ENCODE measurements at regions not wholly inside any gene's neighbourhood (a gene's known extent, or its start where the extent isn't known, plus 50 kb on each side); places are given as distances from the start of the nearest gene placed in this dataset.
"Not testable (repeated sequence)": the region's sequence is repeated elsewhere in the genome, so short reads cannot be mapped to it uniquely, and the experiment has no call there.

- TF ChIP-seq ZNF274 (IDR thresholded peaks at IDR 0.05; ENCODE audit: low read depth, low read length), result no peak
- no peak overlapping the region for H3K4me3 ChIP-seq (ENCODE audit: low read length)
Observed at GRCh38 chr7:68218461-68218860, 1221.8 kb downstream of the TYW1 start.

- no peak for TF ChIP-seq ZNF274 (IDR thresholded peaks at IDR 0.05; ENCODE audit: low read depth, low read length)
- H3K4me3 ChIP-seq (ENCODE audit: low read length), result no peak overlapping the region
Observed at GRCh38 chr7:68222311-68222710, 1225.7 kb downstream of the TYW1 start.

GRCh38 chr7:68224041-68224741 is 1227.6 kb downstream of the TYW1 start:
- TF ChIP-seq ZNF274 (IDR thresholded peaks at IDR 0.05; ENCODE audit: low read depth, low read length), result no peak
- no peak overlapping the region for H3K4me3 ChIP-seq (ENCODE audit: low read length)

- H3K4me3 ChIP-seq (ENCODE audit: low read length), result not testable (repeated sequence)
Observed at GRCh38 chr7:68231011-68231410, 1234.4 kb downstream of the TYW1 start.

- TF ChIP-seq ZNF274 (IDR thresholded peaks at IDR 0.05; ENCODE audit: low read depth, low read length), result no peak
- no peak overlapping the region for H3K4me3 ChIP-seq (ENCODE audit: low read length)
Observed at GRCh38 chr7:68235937-68236336, 1239.3 kb downstream of the TYW1 start.

- no peak for TF ChIP-seq ZNF274 (IDR thresholded peaks at IDR 0.05; ENCODE audit: low read depth, low read length)
- no peak overlapping the region for H3K4me3 ChIP-seq (ENCODE audit: low read length)
Observed at GRCh38 chr7:68238204-68238805, 1241.7 kb downstream of the TYW1 start.

- H3K4me3 ChIP-seq (ENCODE audit: low read length), result no peak overlapping the region
- TF ChIP-seq ZNF274 (IDR thresholded peaks at IDR 0.05; ENCODE audit: low read depth, low read length), result no peak
Observed at GRCh38 chr7:68243128-68243527, 1246.5 kb downstream of the TYW1 start.

- TF ChIP-seq ZNF274 (IDR thresholded peaks at IDR 0.05; ENCODE audit: low read depth, low read length), result no peak
- no peak overlapping the region for H3K4me3 ChIP-seq (ENCODE audit: low read length)
Observed at GRCh38 chr7:68244389-68244788, 1247.8 kb downstream of the TYW1 start.

GRCh38 chr7:68245688-68246087 is 1249.1 kb downstream of the TYW1 start:
- no peak for TF ChIP-seq ZNF274 (IDR thresholded peaks at IDR 0.05; ENCODE audit: low read depth, low read length)

GRCh38 chr7:68246189-68246633 is 1249.6 kb downstream of the TYW1 start:
- TF ChIP-seq ZNF274 (IDR thresholded peaks at IDR 0.05; ENCODE audit: low read depth, low read length), result no peak

More at GRCh38 chr7:68245688-68246087, 1249.1 kb downstream of the TYW1 start:
- H3K4me3 ChIP-seq (ENCODE audit: low read length), result no peak overlapping the region

GRCh38 chr7:68247126-68247525 is 1250.5 kb downstream of the TYW1 start:
- TF ChIP-seq ZNF274 (IDR thresholded peaks at IDR 0.05; ENCODE audit: low read depth, low read length), result no peak
- no peak overlapping the region for H3K4me3 ChIP-seq (ENCODE audit: low read length)

More at GRCh38 chr7:68246189-68246633, 1249.6 kb downstream of the TYW1 start:
- H3K4me3 ChIP-seq (ENCODE audit: low read length), result no peak overlapping the region

GRCh38 chr7:68247571-68247970 is 1250.9 kb downstream of the TYW1 start:
- H3K4me3 ChIP-seq (ENCODE audit: low read length), result no peak overlapping the region
- no peak for TF ChIP-seq ZNF274 (IDR thresholded peaks at IDR 0.05; ENCODE audit: low read depth, low read length)

GRCh38 chr7:68248973-68249372 is 1252.3 kb downstream of the TYW1 start:
- no peak for TF ChIP-seq ZNF274 (IDR thresholded peaks at IDR 0.05; ENCODE audit: low read depth, low read length)
- no peak overlapping the region for H3K4me3 ChIP-seq (ENCODE audit: low read length)

- TF ChIP-seq ZNF274 (IDR thresholded peaks at IDR 0.05; ENCODE audit: low read depth, low read length), result no peak
- no peak overlapping the region for H3K4me3 ChIP-seq (ENCODE audit: low read length)
Observed at GRCh38 chr7:68249611-68250010, 1253.0 kb downstream of the TYW1 start.

GRCh38 chr7:68250143-68250542 is 1253.5 kb downstream of the TYW1 start:
- H3K4me3 ChIP-seq (ENCODE audit: low read length), result no peak overlapping the region
- no peak for TF ChIP-seq ZNF274 (IDR thresholded peaks at IDR 0.05; ENCODE audit: low read depth, low read length)

GRCh38 chr7:68254815-68255214 is 1258.2 kb downstream of the TYW1 start:
- H3K4me3 ChIP-seq (ENCODE audit: low read length), result not testable (repeated sequence)

Data from GM08714 (cell line).